B cell (primary cell): ENCODE measurements at regions not wholly inside any gene's neighbourhood (a gene's known extent, or its start where the extent isn't known, plus 50 kb on each side); places are given as distances from the start of the nearest gene placed in this dataset.
"Not testable (repeated sequence)": the region's sequence is repeated elsewhere in the genome, so short reads cannot be mapped to it uniquely, and the experiment has no call there.

ENCODE experiments used
- ATAC-seq: fragments of 200-7000 bp; cut with Tn5 transposase; one replicate; pipeline ENCODE4 v1.10.0; 2021; ENCODE audit warnings: low read depth, mild to moderate bottlenecking, moderate number of reproducible peaks, moderate library complexity
- CTCF ChIA-PET: fragments of 350-600 bp; sonication (Branson Sonifier 250); formaldehyde crosslinking; loops from one replicate; lab custom pipeline; 2021; ENCODE audit warnings: antibody characterized with exemption, inconsistent platforms; lab: Charles Lee
- POLR2A ChIA-PET: fragments of 350-600 bp; sonication (Branson Sonifier 250); formaldehyde crosslinking; loops from one replicate; lab custom pipeline; 2021; ENCODE audit warnings: antibody characterized with exemption; lab: Charles Lee
- DNase-seq: peaks from one replicate; pipeline ENCODE4 v3.0.0; 2013
- H2AFZ ChIP-seq: 2 replicates; pipeline ENCODE4 v1.6.1; 2012; ENCODE audit warnings: mild to moderate bottlenecking, low read depth, low read length; ENCODE audit not compliant: insufficient read depth, poor library complexity, severe bottlenecking
- H3K27ac ChIP-seq, 2 donors: 1 replicate in 1 of 2; 2 replicates in 1 of 2; pipeline ENCODE4 v1.5.1; 2012 to 2013; ENCODE audit warnings: low read length in 2 of 2, mild to moderate bottlenecking in 2 of 2, moderate library complexity in 1 of 2
- H3K27me3 ChIP-seq, 4 experiments: fragments of 200-600 bp in 1 of 4; sonication (generic) in 1 of 4; replicated peaks in 1 of 4; 1 replicate in 2 of 4; 2 replicates in 2 of 4; pipeline versions ENCODE4 v1.6.1 to v1.7.0; 2013 to 2016; ENCODE audit warnings: low read length in 3 of 4, mild to moderate bottlenecking in 2 of 4, mixed read lengths in 1 of 4, moderate library complexity in 1 of 4; ENCODE audit not compliant: insufficient read depth in 4 of 4, control insufficient read depth in 3 of 4; ENCODE audit errors: control extremely low read depth in 1 of 4
- H3K36me3 ChIP-seq, 2 experiments: replicated peaks in 1 of 2; 1 replicate in 1 of 2; 2 replicates in 1 of 2; pipeline versions ENCODE4 v1.6.1 to v1.7.1; 2013; ENCODE audit warnings: low read length in 1 of 2; ENCODE audit not compliant: insufficient read depth in 2 of 2, control insufficient read depth in 1 of 2; ENCODE audit errors: control extremely low read depth in 1 of 2, extremely low read depth in 1 of 2
- H3K4me1 ChIP-seq, 2 donors: fragments of 200-600 bp in 1 of 2; sonication (generic) in 1 of 2; 1 replicate in 1 of 2; 2 replicates in 1 of 2; pipeline versions ENCODE4 v1.5.1 to v1.6.1; 2013 to 2017; ENCODE audit warnings: low read length in 2 of 2; ENCODE audit not compliant: control insufficient read depth in 2 of 2, insufficient read depth in 2 of 2
- H3K4me2 ChIP-seq: replicated peaks from 2 replicates; pipeline ENCODE3; 2012; ENCODE audit warnings: mild to moderate bottlenecking, low read depth, low read length; ENCODE audit not compliant: poor library complexity, severe bottlenecking
- H3K4me3 ChIP-seq, 5 experiments: fragments of 200-600 bp in 1 of 5; sonication (generic) in 1 of 5; 1 replicate in 3 of 5; 2 replicates in 2 of 5; pipeline versions ENCODE4 v1.5.1 to v1.7.0; 2011 to 2016; ENCODE audit warnings: low read length in 4 of 5, mild to moderate bottlenecking in 4 of 5, low read depth in 2 of 5, control low read depth in 1 of 5, moderate library complexity in 1 of 5; ENCODE audit not compliant: insufficient read depth in 1 of 5; ENCODE audit errors: control extremely low read depth in 1 of 5, extremely low read depth in 1 of 5
- H3K79me2 ChIP-seq: fragments of 200-600 bp; sonication (generic); one replicate; pipeline ENCODE4 v1.6.0; 2016; ENCODE audit warnings: low read length; ENCODE audit not compliant: control insufficient read depth, insufficient read depth
- H3K9ac ChIP-seq: fragments of 200-600 bp; sonication (generic); 2 replicates; pipeline ENCODE4 v1.6.1; 2017; ENCODE audit warnings: mild to moderate bottlenecking, low read length, moderate library complexity
- H3K9me3 ChIP-seq, 3 donors: one replicate each; pipeline versions ENCODE4 v1.6.1 to v1.7.1; 2013; ENCODE audit warnings: low read length in 2 of 3; ENCODE audit not compliant: control insufficient read depth in 2 of 3, insufficient read depth in 1 of 3; ENCODE audit errors: control extremely low read depth in 1 of 3
- H4K20me1 ChIP-seq: 2 replicates; pipeline ENCODE4 v1.6.0; 2012; ENCODE audit warnings: mild to moderate bottlenecking, low read length; ENCODE audit not compliant: insufficient read depth, control insufficient read depth, poor library complexity, severe bottlenecking
- H3K27ac Mint-ChIP-seq: one replicate; pipeline ENCODE4 v1.8.0; 2021; ENCODE audit warnings: mixed read lengths
- H3K27me3 Mint-ChIP-seq: one replicate; pipeline ENCODE4 v1.8.0; 2021; ENCODE audit warnings: mixed read lengths
- H3K4me1 Mint-ChIP-seq: one replicate; pipeline ENCODE4 v1.8.0; 2021; ENCODE audit warnings: mixed read lengths
- H3K4me3 Mint-ChIP-seq: one replicate; pipeline ENCODE4 v1.8.0; 2021; ENCODE audit warnings: mixed read lengths
- H3K9me3 Mint-ChIP-seq: one replicate; pipeline ENCODE4 v1.8.0; 2022; ENCODE audit warnings: mixed read lengths; ENCODE audit not compliant: insufficient read depth
- WGBS: methylation state at CpG from one replicate; pipeline ENCODE4 v1.1.5; 2013; ENCODE audit warnings: missing lambda C conversion rate; ENCODE audit not compliant: insufficient coverage; 5-methylcytosine and 5-hydroxymethylcytosine counted together
- intact Hi-C: fragments of 100-400 bp; cut with micrococcal nuclease; formaldehyde crosslinking; loops from one replicate; pipeline ENCODE4 v1.10.0; 2022

- H2AFZ ChIP-seq, intact Hi-C loops, POLR2A ChIA-PET, H4K20me1 ChIP-seq, H3K36me3 ChIP-seq, H3K4me3 Mint-ChIP-seq, H3K4me1 Mint-ChIP-seq, H3K27ac ChIP-seq, CTCF ChIA-PET, H3K79me2 ChIP-seq, H3K27me3 Mint-ChIP-seq, H3K4me3 ChIP-seq, H3K9me3 Mint-ChIP-seq, ATAC-seq, DNase-seq, H3K9me3 ChIP-seq, H3K4me2 ChIP-seq, H3K27me3 ChIP-seq, H3K27ac Mint-ChIP-seq, H3K4me1 ChIP-seq, H3K9ac ChIP-seq: not testable (repeated sequence)
- WGBS = no CpG with 5 or more reads among the region's 20 CpGs
Observed at GRCh38 chrX:3828378-3829040, 115.1 kb upstream of the PRKX start.

DNA sequence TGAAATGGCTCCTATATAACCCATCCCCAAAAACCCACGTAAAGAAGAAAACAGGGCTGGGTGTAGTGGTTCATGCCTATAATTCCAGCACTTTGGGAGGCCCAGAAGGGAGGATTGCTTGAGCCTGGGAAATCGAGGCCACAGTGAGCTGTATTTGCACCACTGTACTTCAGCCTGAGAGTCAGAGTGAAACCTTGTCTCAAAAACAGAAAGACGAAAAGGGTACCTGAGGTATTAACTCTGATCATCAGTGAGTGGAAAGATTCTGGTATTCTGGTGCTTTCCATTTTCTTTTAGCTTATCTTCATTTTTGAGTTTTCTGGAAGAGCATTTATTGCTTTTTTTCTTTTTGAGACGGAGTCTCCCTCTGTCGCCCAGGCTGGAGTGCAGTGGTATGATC lies 110.6 kb upstream of the PRKX start:
- ATAC-seq, H3K4me1 ChIP-seq, H3K27ac ChIP-seq, H3K27me3 ChIP-seq, intact Hi-C loops, H3K4me3 ChIP-seq, H3K4me1 Mint-ChIP-seq, CTCF ChIA-PET, H2AFZ ChIP-seq, H3K27ac Mint-ChIP-seq, H3K9me3 Mint-ChIP-seq, H3K27me3 Mint-ChIP-seq, H3K36me3 ChIP-seq, H3K9ac ChIP-seq, H3K4me3 Mint-ChIP-seq, H3K79me2 ChIP-seq, DNase-seq, H4K20me1 ChIP-seq, H3K4me2 ChIP-seq, H3K9me3 ChIP-seq, POLR2A ChIA-PET: not testable (repeated sequence)
- WGBS = no CpG with 5 or more reads among the region's 5 CpGs
